ENCODE measurements at regions not wholly inside any gene's neighbourhood (a gene's known extent, or its start where the extent isn't known, plus 50 kb on each side); places are given as distances from the start of the nearest gene placed in this dataset.

GRCh38 chr17:65467156-65467555 is 94.3 kb downstream of the AXIN2 start:
- no peak for TF ChIP-seq CTCF (IDR thresholded peaks at IDR 0.05; ENCODE audit: low read depth, low read length, missing control alignments)
- no peak overlapping the region for H3K4me3 ChIP-seq (ENCODE audit: low read depth, low read length)
- no peak for DNase-seq (ENCODE audit: low read depth)

- no peak for DNase-seq (ENCODE audit: low read depth)
- no peak overlapping the region for H3K4me3 ChIP-seq (ENCODE audit: low read depth, low read length)
- TF ChIP-seq CTCF (IDR thresholded peaks at IDR 0.05; ENCODE audit: low read depth, low read length, missing control alignments) = no peak
Observed at GRCh38 chr17:65466547-65466946, 94.9 kb downstream of the AXIN2 start.

GRCh38 chr17:65463242-65463641 is 98.2 kb downstream of the AXIN2 start:
- no peak for DNase-seq (ENCODE audit: low read depth)
- no peak for TF ChIP-seq CTCF (IDR thresholded peaks at IDR 0.05; ENCODE audit: low read depth, low read length, missing control alignments)

GRCh38 chr17:65459677-65460347 is 101.6 kb downstream of the AXIN2 start:
- DNase-seq (ENCODE audit: low read depth) = no peak
- TF ChIP-seq CTCF (IDR thresholded peaks at IDR 0.05; ENCODE audit: low read depth, low read length, missing control alignments) = no peak
- no peak overlapping the region for H3K4me3 ChIP-seq (ENCODE audit: low read depth, low read length)

More at GRCh38 chr17:65463242-65463641, 98.2 kb downstream of the AXIN2 start:
- H3K4me3 ChIP-seq (ENCODE audit: low read depth, low read length) = no peak overlapping the region

- TF ChIP-seq CTCF (IDR thresholded peaks at IDR 0.05; ENCODE audit: low read depth, low read length, missing control alignments) = no peak
- no peak for DNase-seq (ENCODE audit: low read depth)
- no peak overlapping the region for H3K4me3 ChIP-seq (ENCODE audit: low read depth, low read length)
Observed at GRCh38 chr17:65457635-65458257, 103.7 kb downstream of the AXIN2 start.

- H3K4me3 ChIP-seq (ENCODE audit: low read depth, low read length) = no peak overlapping the region
- no peak for TF ChIP-seq CTCF (IDR thresholded peaks at IDR 0.05; ENCODE audit: low read depth, low read length, missing control alignments)
- DNase-seq (ENCODE audit: low read depth) = no peak
Observed at GRCh38 chr17:65457183-65457582, 104.3 kb downstream of the AXIN2 start.

Measured in GM12864 (cell line).